ENCODE measurements at regions not wholly inside any gene's neighbourhood (a gene's known extent, or its start where the extent isn't known, plus 50 kb on each side); places are given as distances from the start of the nearest gene placed in this dataset.

GRCh38 chr5:6845856-6846255 lies 132.6 kb downstream of the TENT4A start:
- Histone ChIP-seq H3K27me3 (no peaks in the 10 kb centered on the region), H3K9ac (no peak overlapping the region)
- TF ChIP-seq Cebpa-rat (IDR thresholded peaks at IDR 0.05): no peak

GRCh38 chr5:6847870-6848269 lies 134.6 kb downstream of the TENT4A start:
- no peak for TF ChIP-seq Cebpa-rat (IDR thresholded peaks at IDR 0.05)
- no peaks in the 10 kb centered on the region for H4K20me1 ChIP-seq
- no peaks in the 10 kb centered on the region for H3K36me3 ChIP-seq
- no peaks in the 10 kb centered on the region for H3K4me1 ChIP-seq
- no peaks in the 10 kb centered on the region for H3K27me3 ChIP-seq
- H3K4me2 ChIP-seq: no peak overlapping the region
- no peak overlapping the region for H3K4me3 ChIP-seq
- H3K9me3 ChIP-seq: peaks cover 30% of the 10 kb centered on the region
- H3K9ac ChIP-seq: no peak overlapping the region
- no peak overlapping the region for H3K27ac ChIP-seq

More at GRCh38 chr5:6845856-6846255, 132.6 kb downstream of the TENT4A start:
- H3K36me3 ChIP-seq: no peaks in the 10 kb centered on the region
- no peaks in the 10 kb centered on the region for H3K4me1 ChIP-seq
- peaks cover 10% of the 10 kb centered on the region for H3K9me3 ChIP-seq
- no peak overlapping the region for H3K27ac ChIP-seq
- H3K4me2 ChIP-seq: no peak overlapping the region
- no peaks in the 10 kb centered on the region for H4K20me1 ChIP-seq
- no peak overlapping the region for H3K4me3 ChIP-seq

DNA sequence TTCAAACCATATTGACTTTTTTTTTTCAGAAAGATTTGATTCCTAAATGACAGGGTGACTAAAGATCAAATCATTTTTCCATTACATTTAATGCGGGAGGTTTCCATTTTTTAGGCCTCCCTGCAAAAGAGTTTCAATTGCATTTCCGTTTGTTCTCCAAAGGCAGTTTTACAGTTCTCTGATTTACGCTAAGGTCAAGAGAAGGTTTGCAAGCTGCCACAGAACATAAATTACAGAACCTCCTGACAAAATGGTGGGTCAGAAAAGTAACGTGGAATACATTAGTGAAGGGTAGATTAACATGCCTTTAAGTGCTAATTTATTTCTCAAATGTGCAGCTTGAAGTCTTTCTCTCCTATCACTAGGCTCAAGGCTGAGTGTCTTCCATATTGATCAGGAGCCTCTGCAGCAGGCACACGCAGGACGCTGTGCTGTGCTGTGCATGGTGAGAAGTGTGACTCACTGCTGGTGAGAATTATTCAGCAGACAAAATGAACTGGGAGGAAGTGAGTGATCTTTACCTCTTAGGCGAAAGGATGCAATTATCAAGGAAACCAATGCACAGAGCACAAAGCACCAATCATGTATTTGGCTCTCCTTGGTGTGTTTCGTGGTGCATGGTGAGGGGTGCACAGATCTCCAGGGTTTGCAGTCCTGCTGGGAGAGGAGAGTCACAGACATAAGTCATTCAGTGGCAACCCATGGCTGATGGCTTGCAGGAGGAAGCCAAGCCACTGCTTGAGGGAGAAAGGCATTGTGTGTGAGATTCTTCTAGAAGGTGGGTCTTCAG lies 136.3 kb downstream of the TENT4A start:
- Histone ChIP-seq H3K36me3 (no peaks in the 10 kb centered on the region), H4K20me1 (no peaks in the 10 kb centered on the region), H3K4me3 (no peak overlapping the region), H3K9ac (no peak overlapping the region), H3K27ac (no peak overlapping the region), H3K4me2 (no peak overlapping the region), H3K4me1 (no peaks in the 10 kb centered on the region), H3K27me3 (no peaks in the 10 kb centered on the region), H3K9me3 (peaks cover 46% of the 10 kb centered on the region)
- no peak for TF ChIP-seq Cebpa-rat (IDR thresholded peaks at IDR 0.05)

- Histone ChIP-seq H3K4me2 (no peak overlapping the region), H3K27ac (no peak overlapping the region), H3K4me1 (no peaks in the 10 kb centered on the region), H4K20me1 (no peaks in the 10 kb centered on the region), H3K9ac (no peak overlapping the region), H3K27me3 (no peaks in the 10 kb centered on the region), H3K4me3 (no peak overlapping the region), H3K36me3 (no peaks in the 10 kb centered on the region), H3K9me3 (peaks cover 52% of the 10 kb centered on the region)
- TF ChIP-seq Cebpa-rat (IDR thresholded peaks at IDR 0.05): no peak
Observed at GRCh38 chr5:6850106-6850432, 136.8 kb downstream of the TENT4A start.

DNA sequence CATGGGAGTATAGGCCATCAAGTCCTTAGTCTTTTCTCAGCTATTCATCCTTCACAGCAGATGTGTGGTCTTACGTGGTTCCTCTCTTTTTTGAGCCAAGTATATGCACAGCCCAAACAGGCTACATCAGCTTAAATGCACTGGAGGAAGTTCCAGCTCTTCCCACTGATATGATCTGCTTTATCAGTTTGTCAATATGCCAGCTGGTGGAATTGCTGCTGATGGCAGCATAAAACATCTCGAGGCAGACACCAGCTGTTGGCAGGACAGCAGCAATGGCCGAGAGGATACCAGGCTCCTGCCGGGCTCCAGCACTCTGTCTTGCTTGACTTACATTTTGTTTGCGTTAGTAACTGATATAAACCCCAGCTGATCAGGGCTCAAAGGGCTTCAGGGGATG lies 143.4 kb downstream of the TENT4A start:
- no peak overlapping the region for H3K4me2 ChIP-seq
- H3K9me3 ChIP-seq: peaks cover 43% of the 10 kb centered on the region
- H3K4me3 ChIP-seq: no peak overlapping the region
- H4K20me1 ChIP-seq: no peaks in the 10 kb centered on the region
- TF ChIP-seq Cebpa-rat (IDR thresholded peaks at IDR 0.05): no peak
- no peaks in the 10 kb centered on the region for H3K36me3 ChIP-seq
- H3K9ac ChIP-seq: no peak overlapping the region
- peaks cover 27% of the 10 kb centered on the region for H3K4me1 ChIP-seq
- no peaks in the 10 kb centered on the region for H3K27me3 ChIP-seq
- no peak overlapping the region for H3K27ac ChIP-seq

- H3K27ac ChIP-seq: no peak overlapping the region
- TF ChIP-seq Cebpa-rat (IDR thresholded peaks at IDR 0.05): no peak
- no peaks in the 10 kb centered on the region for H4K20me1 ChIP-seq
- H3K36me3 ChIP-seq: no peaks in the 10 kb centered on the region
- H3K9me3 ChIP-seq: peaks cover 38% of the 10 kb centered on the region
- H3K4me2 ChIP-seq: no peak overlapping the region; the same call in 1 of the 2 replicates
- no peaks in the 10 kb centered on the region for H3K27me3 ChIP-seq
- H3K4me1 ChIP-seq: peaks cover 30% of the 10 kb centered on the region
- H3K4me3 ChIP-seq: no peak overlapping the region
- H3K9ac ChIP-seq: no peak overlapping the region
Observed at GRCh38 chr5:6858419-6858818, 145.2 kb downstream of the TENT4A start.

DNA sequence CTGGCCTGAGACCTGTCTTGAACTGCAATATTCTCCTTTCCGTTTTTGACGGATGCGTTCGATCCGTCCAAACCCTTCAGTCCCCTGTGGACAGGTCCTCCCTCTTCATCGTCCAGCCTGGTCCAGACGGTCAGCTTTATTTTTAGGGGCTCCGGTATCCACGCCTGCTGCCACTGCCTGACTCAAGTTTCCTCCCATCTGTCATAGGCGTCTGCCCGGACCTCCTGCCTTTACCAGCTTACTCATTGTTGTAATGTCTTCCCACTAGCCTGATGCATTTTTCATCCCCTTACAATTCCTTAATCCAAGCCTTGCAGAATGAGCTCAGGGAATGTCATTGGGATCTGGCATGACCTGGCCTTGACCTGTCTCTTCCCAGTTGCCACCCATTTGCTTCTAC lies 145.8 kb downstream of the TENT4A start:
- Histone ChIP-seq H3K27ac (no peak overlapping the region), H3K9ac (no peak overlapping the region), H3K36me3 (no peaks in the 10 kb centered on the region), H3K4me2 (no peak overlapping the region), H3K4me1 (peaks cover 30% of the 10 kb centered on the region), H3K9me3 (peaks cover 32% of the 10 kb centered on the region), H4K20me1 (no peaks in the 10 kb centered on the region), H3K27me3 (no peaks in the 10 kb centered on the region), H3K4me3 (no peak overlapping the region)
- TF ChIP-seq Cebpa-rat (IDR thresholded peaks at IDR 0.05): no peak

DNA sequence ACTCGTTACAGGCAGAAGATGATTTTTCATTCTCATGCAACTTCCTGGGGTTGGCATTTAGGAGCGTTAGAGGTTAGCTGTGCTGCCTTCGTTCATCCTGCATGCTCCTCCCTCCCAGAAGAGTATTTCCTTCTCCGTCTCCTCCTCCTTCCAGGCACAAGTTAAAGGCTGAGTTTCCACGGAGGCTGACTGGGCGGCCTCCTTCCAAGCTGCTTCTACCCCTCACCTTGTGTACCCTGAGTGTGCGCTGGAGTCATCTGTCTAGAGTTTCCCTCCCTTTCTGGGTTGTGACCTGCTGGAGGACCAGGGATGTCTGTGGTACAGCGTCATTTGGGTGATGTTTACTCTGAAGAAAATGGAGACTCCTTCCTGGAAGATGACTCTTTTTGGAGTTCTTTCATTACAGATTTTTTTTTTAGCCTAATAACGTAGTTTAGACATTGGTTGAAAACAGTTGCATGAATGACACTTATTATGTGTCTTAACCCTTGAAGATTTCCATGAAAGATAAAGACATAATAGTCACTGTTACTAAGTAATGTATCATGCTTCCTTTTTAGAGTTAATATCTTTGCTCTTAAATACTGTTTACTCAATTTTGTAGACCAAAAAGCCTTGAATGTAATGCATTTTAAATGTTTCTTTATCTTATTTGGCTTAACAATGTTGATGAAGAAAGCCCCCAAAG lies 146.9 kb downstream of the TENT4A start:
- H3K9me3 ChIP-seq: peaks cover 21% of the 10 kb centered on the region
- no peak overlapping the region for H3K4me3 ChIP-seq
- no peaks in the 10 kb centered on the region for H3K36me3 ChIP-seq
- H3K4me1 ChIP-seq: peaks cover 30% of the 10 kb centered on the region
- H3K27me3 ChIP-seq: no peaks in the 10 kb centered on the region
- peak overlapping the region; percentile 60 for H3K4me2 ChIP-seq
- peak overlapping the region; percentile 60; the same call in 1 of the 2 replicates for H3K27ac ChIP-seq
- no peak for TF ChIP-seq Cebpa-rat (IDR thresholded peaks at IDR 0.05)
- no peaks in the 10 kb centered on the region for H4K20me1 ChIP-seq
- no peak overlapping the region for H3K9ac ChIP-seq

GRCh38 chr5:6861036-6861435 lies 147.8 kb downstream of the TENT4A start:
- no peaks in the 10 kb centered on the region for H3K27me3 ChIP-seq
- H3K9me3 ChIP-seq: peaks cover 12% of the 10 kb centered on the region
- peak overlapping the region; percentile 60; the same call in 1 of the 2 replicates for H3K27ac ChIP-seq
- peaks cover 39% of the 10 kb centered on the region for H3K4me1 ChIP-seq
- H3K4me2 ChIP-seq: peak overlapping the region; percentile 60
- H4K20me1 ChIP-seq: no peaks in the 10 kb centered on the region
- TF ChIP-seq Cebpa-rat (IDR thresholded peaks at IDR 0.05): no peak
- no peak overlapping the region for H3K4me3 ChIP-seq
- H3K36me3 ChIP-seq: no peaks in the 10 kb centered on the region
- no peak overlapping the region for H3K9ac ChIP-seq

DNA sequence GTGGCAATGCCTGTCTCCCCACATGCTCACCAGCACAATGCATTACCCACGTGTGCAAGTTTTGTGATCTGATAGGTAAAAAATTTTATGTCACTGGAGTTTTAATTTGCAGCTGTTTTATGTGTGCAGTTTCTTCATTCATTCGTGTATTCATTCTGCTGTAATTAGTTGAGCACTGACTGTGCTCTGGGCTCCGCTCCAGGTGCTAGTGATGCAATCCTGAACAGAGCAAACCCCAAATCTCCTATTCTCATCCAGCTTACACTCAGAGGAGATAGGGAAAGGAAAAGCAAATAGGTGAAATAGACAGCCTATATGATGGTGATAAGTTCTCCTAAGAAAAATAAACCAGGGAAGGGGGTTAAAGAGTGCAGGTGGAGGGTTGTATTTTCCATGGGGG lies 148.4 kb downstream of the TENT4A start:
- H3K4me2 ChIP-seq: peak overlapping the region; percentile 60
- no peak overlapping the region for H3K4me3 ChIP-seq
- no peaks in the 10 kb centered on the region for H3K27me3 ChIP-seq
- 0 out of 2 replicates have a peak overlapping the region, but pooled peaks have one; percentile 4 for H3K27ac ChIP-seq
- H3K9ac ChIP-seq: no peak overlapping the region
- peaks cover 40% of the 10 kb centered on the region for H3K4me1 ChIP-seq
- no peaks in the 10 kb centered on the region for H4K20me1 ChIP-seq
- no peaks in the 10 kb centered on the region for H3K36me3 ChIP-seq
- peaks cover 12% of the 10 kb centered on the region for H3K9me3 ChIP-seq
- no peak for TF ChIP-seq Cebpa-rat (IDR thresholded peaks at IDR 0.05)
